Activated CD8-positive, alpha-beta T cell treated with anti-CD3 and anti-CD28 coated beads for 36 hours (primary cell): ENCODE measurements at regions not wholly inside any gene's neighbourhood (a gene's known extent, or its start where the extent isn't known, plus 50 kb on each side); places are given as distances from the start of the nearest gene placed in this dataset.

Experiments used
- ATAC-seq: fragments of 200-7000 bp; cut with Tn5 transposase; one replicate; pipeline ENCODE4 v1.10.0; 2021; ENCODE audit warnings: mild to moderate bottlenecking, moderate library complexity
- CTCF ChIA-PET: fragments of 350-600 bp; sonication (Branson Sonifier 250); formaldehyde crosslinking; loops from one replicate; lab custom pipeline; 2021; ENCODE audit warnings: antibody characterized with exemption; lab: Charles Lee
- POLR2A ChIA-PET: fragments of 350-600 bp; sonication (Branson Sonifier 250); formaldehyde crosslinking; loops from one replicate; lab custom pipeline; 2021; ENCODE audit warnings: antibody characterized with exemption; lab: Charles Lee
- DNase-seq: peaks from one replicate; pipeline ENCODE4 v3.0.0-alpha.2; 2020
- H3K27ac Mint-ChIP-seq: one replicate; pipeline ENCODE4 v1.8.0; 2021; ENCODE audit warnings: mild to moderate bottlenecking, mixed read lengths
- H3K27me3 Mint-ChIP-seq: one replicate; pipeline ENCODE4 v1.8.0; 2021; ENCODE audit warnings: mixed read lengths
- H3K36me3 Mint-ChIP-seq: one replicate; pipeline ENCODE4 v1.8.0; 2021; ENCODE audit warnings: low read depth, mixed read lengths
- H3K4me1 Mint-ChIP-seq: one replicate; pipeline ENCODE4 v1.8.0; 2021; ENCODE audit warnings: low read depth, mixed read lengths
- H3K4me3 Mint-ChIP-seq: one replicate; pipeline ENCODE4 v1.8.0; 2021; ENCODE audit warnings: mild to moderate bottlenecking, moderate library complexity, mixed read lengths
- H3K9me3 Mint-ChIP-seq: one replicate; pipeline ENCODE4 v1.8.0; 2021; ENCODE audit warnings: mixed read lengths
- intact Hi-C: fragments of 100-400 bp; cut with micrococcal nuclease; formaldehyde crosslinking; loops from one replicate; pipeline ENCODE4 v1.10.0; 2022
- TF ChIP-seq, protein P1 (sequence below): fragments of 200-600 bp; IDR thresholded peaks from one replicate; pipeline ENCODE4 v1.8.0; 2022; ENCODE audit warnings: antibody characterized with exemption, mild to moderate bottlenecking

DNA sequence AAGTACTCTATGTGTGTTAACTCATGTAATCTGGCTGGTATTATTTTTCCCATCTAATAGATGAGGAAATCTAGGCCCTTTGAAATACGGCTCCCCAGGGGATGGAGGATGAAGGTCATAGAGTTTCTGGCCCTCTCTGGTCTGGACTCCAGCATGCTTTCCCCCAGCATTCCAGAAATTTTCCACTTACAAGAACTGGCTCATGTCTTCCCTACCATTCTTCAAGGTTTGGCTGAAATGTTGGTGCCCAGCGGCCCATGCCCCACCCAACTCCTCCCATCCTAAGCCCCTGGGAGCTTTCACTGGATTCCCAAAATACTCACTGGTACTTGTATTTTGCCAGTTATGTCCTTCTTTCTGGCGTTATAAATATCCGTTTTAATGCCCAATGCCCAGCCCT lies 237.5 kb upstream of the NLRP1 start:
- Mint-ChIP-seq H3K9me3 (no peaks in the 10 kb centered on the region), H3K4me1 (no peaks in the 10 kb centered on the region), H3K27ac (no peak overlapping the region), H3K4me3 (no peak overlapping the region), H3K27me3 (peaks cover 16% of the 10 kb centered on the region), H3K36me3 (no peaks in the 10 kb centered on the region)
- DNase-seq (no peak), ATAC-seq (no peak)
- ChIA-PET CTCF (no interaction called here), POLR2A (interaction anchor here (1.0 kb wide), 1 partner anchor 35 kb away, joined by 3 read pairs; no protein-coding TSS in a partner anchor)
- TF ChIP-seq, protein P1, sequence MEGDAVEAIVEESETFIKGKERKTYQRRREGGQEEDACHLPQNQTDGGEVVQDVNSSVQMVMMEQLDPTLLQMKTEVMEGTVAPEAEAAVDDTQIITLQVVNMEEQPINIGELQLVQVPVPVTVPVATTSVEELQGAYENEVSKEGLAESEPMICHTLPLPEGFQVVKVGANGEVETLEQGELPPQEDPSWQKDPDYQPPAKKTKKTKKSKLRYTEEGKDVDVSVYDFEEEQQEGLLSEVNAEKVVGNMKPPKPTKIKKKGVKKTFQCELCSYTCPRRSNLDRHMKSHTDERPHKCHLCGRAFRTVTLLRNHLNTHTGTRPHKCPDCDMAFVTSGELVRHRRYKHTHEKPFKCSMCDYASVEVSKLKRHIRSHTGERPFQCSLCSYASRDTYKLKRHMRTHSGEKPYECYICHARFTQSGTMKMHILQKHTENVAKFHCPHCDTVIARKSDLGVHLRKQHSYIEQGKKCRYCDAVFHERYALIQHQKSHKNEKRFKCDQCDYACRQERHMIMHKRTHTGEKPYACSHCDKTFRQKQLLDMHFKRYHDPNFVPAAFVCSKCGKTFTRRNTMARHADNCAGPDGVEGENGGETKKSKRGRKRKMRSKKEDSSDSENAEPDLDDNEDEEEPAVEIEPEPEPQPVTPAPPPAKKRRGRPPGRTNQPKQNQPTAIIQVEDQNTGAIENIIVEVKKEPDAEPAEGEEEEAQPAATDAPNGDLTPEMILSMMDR, result no peak
- intact Hi-C loops, result no loop called here

DNA sequence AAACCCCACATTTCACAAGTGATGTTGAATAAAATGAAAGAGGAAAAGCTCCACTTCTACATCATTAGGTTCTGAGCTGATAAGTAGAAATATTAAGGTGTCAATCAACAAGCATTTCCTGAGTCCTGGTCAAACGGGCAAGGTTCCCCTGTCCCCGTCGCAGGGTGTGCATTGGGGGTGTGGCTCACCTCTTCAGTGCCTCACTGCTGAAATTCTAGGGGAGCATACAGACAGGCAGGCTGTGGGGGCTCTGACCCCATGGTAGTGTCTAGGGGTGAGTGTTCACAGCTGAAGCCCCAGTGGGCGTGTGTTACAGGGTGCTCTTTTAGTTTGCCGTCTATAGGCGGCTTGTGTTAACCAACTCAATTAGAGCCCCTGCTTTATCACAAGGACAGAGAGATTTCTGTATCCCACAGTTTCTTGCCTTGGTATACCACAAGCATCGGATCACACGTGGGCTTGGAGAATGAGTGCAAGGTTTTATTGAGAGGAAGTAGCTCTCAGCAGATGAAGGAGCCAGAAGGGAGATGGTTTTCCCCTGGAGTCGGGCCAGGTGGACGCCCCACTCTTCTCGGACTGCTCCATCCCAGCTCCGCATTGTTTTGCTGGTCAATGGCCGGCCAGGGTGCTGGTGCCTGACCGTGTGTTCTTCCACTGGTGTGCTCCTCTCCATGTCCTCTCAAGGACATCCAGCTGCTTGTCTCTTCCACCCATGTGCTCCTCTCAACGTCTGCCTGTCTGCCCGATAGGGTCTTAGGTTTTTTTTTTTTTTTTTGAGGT lies 238.2 kb upstream of the NLRP1 start:
- no peak overlapping the region for H3K4me3 Mint-ChIP-seq
- no peaks in the 10 kb centered on the region for H3K36me3 Mint-ChIP-seq
- peaks cover 22% of the 10 kb centered on the region for H3K27me3 Mint-ChIP-seq
- TF ChIP-seq, protein P1, result no peak
- POLR2A ChIA-PET, result no interaction called here
- no peak for ATAC-seq
- peaks cover 5% of the 10 kb centered on the region for H3K9me3 Mint-ChIP-seq
- no peaks in the 10 kb centered on the region for H3K4me1 Mint-ChIP-seq
- H3K27ac Mint-ChIP-seq, result no peak overlapping the region
- no peak for DNase-seq
- intact Hi-C loops, result no loop called here
- CTCF ChIA-PET, result no interaction called here

DNA sequence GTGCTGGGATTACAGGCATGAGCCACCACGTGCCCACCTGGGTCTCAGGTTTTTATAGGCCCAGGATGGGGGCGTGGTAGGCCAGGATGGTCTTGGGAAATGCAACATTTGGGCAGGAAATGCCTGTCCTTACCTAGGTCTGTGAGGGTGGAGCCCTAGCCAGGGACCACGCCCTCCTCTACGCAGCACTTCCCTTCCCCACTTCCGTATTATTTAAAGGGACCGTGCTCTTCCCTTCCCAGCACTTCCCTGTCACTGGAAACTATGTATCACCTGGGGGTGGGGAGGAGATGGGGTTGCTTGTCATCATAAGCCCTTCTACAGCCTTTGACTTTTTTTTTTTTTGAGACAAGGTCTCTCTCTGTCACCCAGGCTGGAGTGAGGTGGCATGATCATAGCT lies 238.9 kb upstream of the NLRP1 start:
- CTCF ChIA-PET, result no interaction called here
- POLR2A ChIA-PET, result no interaction called here
- H3K27me3 Mint-ChIP-seq, result peaks cover 18% of the 10 kb centered on the region
- peaks cover 6% of the 10 kb centered on the region for H3K9me3 Mint-ChIP-seq
- ATAC-seq (no peak), DNase-seq (no peak)
- no peaks in the 10 kb centered on the region for H3K36me3 Mint-ChIP-seq
- H3K27ac Mint-ChIP-seq, result no peak overlapping the region
- TF ChIP-seq, protein P1, result no peak
- H3K4me1 Mint-ChIP-seq, result no peaks in the 10 kb centered on the region
- no peak overlapping the region for H3K4me3 Mint-ChIP-seq
- intact Hi-C loops, result no loop called here

DNA sequence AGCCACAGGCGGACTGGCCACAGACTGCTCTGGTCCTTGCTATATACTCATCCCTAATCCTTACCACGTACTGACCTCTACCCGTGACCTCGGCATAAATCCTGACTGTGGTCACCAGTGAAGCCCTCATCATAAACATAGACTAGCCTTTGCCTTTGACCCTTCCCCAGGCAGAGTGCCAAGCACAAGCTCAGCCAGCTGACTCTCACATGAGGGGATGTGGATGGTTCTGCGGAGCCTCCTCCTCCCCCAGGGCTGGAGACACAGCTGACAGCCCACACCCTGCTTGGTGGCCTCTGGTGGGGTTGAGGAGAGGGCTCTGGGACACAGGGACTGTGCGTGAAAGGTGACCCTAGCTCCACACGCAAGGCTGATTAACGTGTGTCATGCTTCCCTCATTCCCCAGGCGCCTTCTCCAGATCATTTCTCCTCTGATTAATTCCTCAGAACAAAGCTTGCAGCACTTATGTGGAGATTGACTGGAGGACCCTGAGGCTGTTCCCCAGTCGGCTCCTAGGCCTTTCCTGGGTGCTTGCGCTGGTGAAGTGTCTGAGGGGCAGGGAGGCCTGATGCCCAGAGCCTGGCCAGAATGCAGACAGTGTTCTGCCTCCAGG lies 241.5 kb upstream of the NLRP1 start:
- no peak for DNase-seq
- Mint-ChIP-seq H3K9me3 (peaks cover 6% of the 10 kb centered on the region), H3K27ac (no peak overlapping the region), H3K36me3 (no peaks in the 10 kb centered on the region), H3K4me3 (no peak overlapping the region), H3K27me3 (peaks cover 20% of the 10 kb centered on the region), H3K4me1 (no peaks in the 10 kb centered on the region)
- intact Hi-C loops, result no loop called here
- POLR2A ChIA-PET, result no interaction called here
- no peak for ATAC-seq
- CTCF ChIA-PET, result no interaction called here
- TF ChIP-seq, protein P1, result no peak

DNA sequence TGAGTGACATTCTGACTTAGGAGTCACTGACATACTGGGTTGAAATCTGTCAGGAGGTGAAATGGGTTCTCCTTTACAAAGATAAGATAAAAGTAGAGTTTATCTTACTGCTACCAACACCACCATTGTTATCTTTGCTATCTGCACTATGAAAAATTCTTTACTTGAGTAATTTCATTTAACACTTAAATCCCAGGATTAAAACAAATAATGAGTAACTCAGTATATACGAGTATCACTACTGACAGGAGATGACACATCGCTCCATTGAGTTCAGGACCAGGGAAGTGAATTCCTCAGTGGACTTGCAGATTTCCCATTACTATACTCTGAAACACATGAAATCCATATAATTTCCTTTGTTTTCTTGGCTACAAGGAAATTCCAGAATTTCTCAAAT lies 242.1 kb upstream of the NLRP1 start:
- ATAC-seq, result no peak

More for the DNA sequence above, 242.1 kb upstream of the NLRP1 start:
- ChIA-PET POLR2A (no interaction called here), CTCF (no interaction called here)
- no peak overlapping the region for H3K4me3 Mint-ChIP-seq
- H3K36me3 Mint-ChIP-seq, result no peaks in the 10 kb centered on the region
- no peak for DNase-seq
- peaks cover 20% of the 10 kb centered on the region for H3K27me3 Mint-ChIP-seq
- no peaks in the 10 kb centered on the region for H3K4me1 Mint-ChIP-seq
- no peak overlapping the region for H3K27ac Mint-ChIP-seq
- TF ChIP-seq, protein P1, result no peak
- H3K9me3 Mint-ChIP-seq, result peaks cover 6% of the 10 kb centered on the region
- intact Hi-C loops, result no loop called here
